ENCODE measurements at regions not wholly inside any gene's neighbourhood (a gene's known extent, or its start where the extent isn't known, plus 50 kb on each side); places are given as distances from the start of the nearest gene placed in this dataset.
"Not testable (repeated sequence)": the region's sequence is repeated elsewhere in the genome, so short reads cannot be mapped to it uniquely, and the experiment has no call there.

GRCh38 chr3:18625085-18625484, 199.9 kb upstream of the SATB1 start:
- DNase-seq (ENCODE audit: low read depth in 2 of 2) = no peak

GRCh38 chr3:18623220-18623619, 198.1 kb upstream of the SATB1 start:
- DNase-seq (ENCODE audit: low read depth in 2 of 2) = no peak

GRCh38 chr3:18618723-18619122, 193.6 kb upstream of the SATB1 start:
- no peak for DNase-seq (ENCODE audit: low read depth in 2 of 2)

- DNase-seq (ENCODE audit: low read depth in 2 of 2) = no peak
These were observed 186.9 kb upstream of the SATB1 start for GRCh38 chr3:18611991-18612390.

- DNase-seq (ENCODE audit: low read depth in 2 of 2) = no peak
These were observed 184.0 kb upstream of the SATB1 start for GRCh38 chr3:18609187-18609586.

- no peak for DNase-seq (ENCODE audit: low read depth in 2 of 2)
These were observed 172.8 kb upstream of the SATB1 start for GRCh38 chr3:18597919-18598318.

DNA sequence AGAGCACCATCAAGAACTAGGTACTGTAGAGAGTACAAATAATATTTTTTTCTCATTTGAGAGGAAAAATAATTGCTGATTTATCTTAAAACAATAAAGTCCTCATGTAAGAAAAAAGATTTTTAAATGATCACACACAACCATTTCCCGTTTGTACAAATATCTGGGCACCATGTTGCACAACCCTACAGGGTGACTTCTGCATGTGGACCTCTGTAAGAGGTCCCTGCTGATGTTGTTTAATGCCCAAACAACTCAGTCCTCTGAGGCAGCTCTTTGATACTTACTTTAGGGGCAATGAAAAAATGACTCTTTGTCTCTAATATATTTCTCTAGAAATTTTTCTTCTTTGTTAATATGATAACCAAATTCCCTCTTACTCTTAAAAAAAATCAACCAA, 168.1 kb upstream of the SATB1 start:
- DNase-seq (ENCODE audit: low read depth in 2 of 2) = no peak

DNA sequence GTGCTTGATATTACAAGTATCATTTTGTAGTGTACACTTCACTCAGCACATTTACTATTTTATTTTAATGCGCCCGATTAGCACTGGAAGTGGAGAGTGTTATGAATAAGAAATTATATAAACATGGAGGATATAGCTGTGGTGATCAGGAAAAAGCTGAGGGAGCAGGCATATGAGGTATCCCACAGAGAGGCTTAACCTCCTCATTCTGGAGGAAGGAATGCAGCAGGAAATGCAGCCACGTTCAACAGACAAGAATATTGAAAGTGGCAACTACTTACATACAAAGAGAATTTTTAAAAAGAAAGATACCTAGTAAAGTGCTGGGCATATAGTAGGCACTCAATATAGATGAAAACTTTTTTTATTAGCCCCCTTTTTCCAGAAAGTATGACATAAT, 166.0 kb upstream of the SATB1 start:
- no peak for DNase-seq (ENCODE audit: low read depth in 2 of 2)

GRCh38 chr3:18586076-18586475, 160.9 kb upstream of the SATB1 start:
- DNase-seq (ENCODE audit: low read depth in 2 of 2) = no peak

DNA sequence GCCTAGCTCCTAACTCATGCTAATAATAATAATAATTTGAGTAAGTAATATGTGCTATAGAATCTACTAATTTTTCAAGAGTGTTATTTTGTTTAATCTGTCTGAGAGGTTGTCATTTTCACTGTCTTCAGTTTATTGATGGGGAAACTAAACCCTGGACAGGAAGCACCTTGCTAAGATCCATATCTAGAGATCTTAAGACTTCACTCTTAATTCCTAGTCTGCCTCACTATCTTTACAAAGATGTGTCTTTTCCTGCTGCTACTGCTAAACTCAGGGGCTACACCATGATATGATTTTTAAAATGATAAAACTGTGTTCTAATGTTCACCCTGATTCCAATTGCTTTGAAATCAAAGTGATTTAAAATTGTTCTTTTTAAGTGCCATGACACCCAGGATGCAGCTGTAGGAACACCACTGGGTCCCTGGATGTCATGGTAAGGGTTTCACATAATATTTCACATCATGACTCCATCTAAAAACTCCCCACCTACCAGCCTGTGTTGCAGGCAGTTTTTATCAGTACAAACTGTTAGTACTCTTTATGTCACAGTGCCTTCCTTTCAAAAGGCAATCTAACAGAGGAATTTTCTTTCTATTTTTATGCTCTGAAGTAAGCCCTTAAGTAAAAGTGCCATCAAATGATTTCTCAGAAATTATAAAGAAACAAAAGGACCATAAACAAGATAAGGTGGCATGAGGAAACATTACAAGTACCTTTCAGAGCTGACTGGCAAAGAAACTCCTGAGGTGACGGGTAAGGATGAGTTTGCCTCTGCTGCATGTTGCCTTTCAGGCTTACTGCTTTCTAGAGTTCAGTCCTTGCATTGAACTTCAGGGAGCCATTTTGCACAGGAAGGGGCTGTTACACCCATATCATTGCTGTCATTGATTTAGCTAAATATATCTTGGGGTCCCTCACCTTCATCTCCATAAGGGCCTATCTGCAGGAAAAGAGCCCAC, 160.1 kb upstream of the SATB1 start:
- no peak for DNase-seq (ENCODE audit: low read depth in 2 of 2)

DNA sequence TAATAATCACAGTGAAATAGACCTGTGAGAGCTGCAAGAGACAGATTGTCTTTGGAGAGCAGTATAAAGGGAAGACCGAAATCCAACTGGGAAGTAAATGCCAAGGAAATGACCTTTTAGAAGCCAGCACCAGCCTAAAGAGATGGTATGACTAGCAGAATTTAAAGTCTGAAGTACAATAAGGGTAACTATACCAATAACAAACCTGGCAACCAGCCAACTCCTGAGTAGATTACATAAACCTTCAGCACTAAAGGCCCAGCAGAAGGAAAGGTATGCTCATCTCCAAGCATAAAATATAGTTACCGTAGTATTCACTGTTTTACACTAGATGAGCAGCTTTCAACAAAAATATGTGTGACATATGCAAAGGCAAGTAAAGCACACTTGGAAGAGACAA, 155.1 kb upstream of the SATB1 start:
- no peak for DNase-seq (ENCODE audit: low read depth in 2 of 2)

DNA sequence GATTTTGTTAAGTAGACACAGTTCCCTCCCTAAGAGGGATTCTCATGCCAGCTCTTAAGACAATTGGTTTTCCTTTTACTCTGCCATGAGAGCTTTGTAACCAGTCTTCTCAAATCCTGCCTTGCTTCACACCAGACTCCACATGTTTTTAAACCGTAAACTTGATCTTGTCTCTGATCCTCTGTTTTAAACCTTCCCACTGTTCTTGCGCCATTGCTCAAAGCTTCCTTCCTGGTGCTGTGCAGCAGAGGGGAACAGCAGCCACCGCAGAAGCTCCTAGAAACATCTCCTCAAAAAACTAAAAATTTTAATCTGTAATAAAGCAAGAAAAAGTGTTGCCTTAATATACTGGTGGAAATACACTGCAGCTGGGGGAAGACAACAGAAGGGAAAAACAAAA, 154.5 kb upstream of the SATB1 start:
- DNase-seq (ENCODE audit: low read depth in 2 of 2) = no peak

DNA sequence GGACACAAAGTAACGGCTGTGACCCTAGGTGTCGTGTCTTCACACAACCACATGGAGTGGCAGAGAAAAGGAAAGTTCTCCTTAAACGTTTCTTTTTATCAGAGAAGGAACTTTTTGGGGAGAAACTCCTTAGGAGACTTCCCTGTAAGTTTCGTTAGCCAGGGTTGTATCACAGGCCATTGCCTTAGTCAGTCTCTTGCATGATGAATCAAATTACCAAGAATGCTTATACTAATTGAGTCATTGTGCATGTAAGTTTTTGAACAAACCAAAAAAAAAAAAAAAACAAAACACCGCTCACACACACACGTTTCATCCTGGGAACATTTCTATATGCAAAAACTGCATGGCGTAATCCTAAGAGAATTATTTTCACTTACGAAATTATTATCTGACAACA, 150.4 kb upstream of the SATB1 start:
- no peak for DNase-seq (ENCODE audit: low read depth in 2 of 2)

- DNase-seq (ENCODE audit: low read depth in 2 of 2) = no peak
These were observed 147.7 kb upstream of the SATB1 start for GRCh38 chr3:18572809-18573208.

GRCh38 chr3:18567293-18567692, 142.2 kb upstream of the SATB1 start:
- DNase-seq (ENCODE audit: low read depth in 2 of 2) = no peak

DNA sequence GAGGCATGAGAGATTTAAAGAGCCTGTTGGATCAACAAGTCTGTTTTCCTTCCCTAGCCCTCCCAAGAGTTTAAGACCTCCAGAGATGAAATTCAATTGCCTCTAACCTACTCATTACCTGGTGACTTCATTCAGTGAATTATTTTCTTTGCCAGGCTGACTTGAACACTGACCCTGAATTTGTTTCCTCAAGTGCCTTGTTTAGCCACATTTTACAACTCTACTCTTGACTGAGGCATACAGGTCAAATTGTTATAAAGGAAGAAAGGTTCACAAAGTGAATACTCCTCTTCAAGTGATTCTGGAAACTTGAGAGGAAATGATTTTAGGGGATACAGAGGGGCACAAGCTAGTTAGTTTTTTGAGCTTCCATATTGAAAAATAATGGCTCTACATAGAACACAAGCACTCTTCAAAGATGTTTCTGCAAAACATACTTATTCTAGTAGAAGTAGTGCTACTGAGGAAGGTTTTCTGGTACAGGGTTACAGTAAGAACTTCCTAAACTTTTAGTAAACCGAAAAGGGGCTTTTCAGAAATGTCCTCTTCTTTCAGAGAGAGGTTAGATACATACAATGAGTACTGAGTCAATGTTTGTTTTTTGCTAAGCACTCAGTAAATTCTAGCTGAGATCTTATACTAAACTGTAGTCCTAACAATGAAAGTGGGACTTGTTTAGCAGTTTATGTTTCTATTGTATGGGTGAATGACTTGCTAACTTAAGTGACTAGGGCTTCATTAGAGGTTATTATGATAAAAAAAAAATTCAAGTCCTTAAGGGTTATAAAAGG, 137.4 kb upstream of the SATB1 start:
- no peak for DNase-seq (ENCODE audit: low read depth in 2 of 2)

DNA sequence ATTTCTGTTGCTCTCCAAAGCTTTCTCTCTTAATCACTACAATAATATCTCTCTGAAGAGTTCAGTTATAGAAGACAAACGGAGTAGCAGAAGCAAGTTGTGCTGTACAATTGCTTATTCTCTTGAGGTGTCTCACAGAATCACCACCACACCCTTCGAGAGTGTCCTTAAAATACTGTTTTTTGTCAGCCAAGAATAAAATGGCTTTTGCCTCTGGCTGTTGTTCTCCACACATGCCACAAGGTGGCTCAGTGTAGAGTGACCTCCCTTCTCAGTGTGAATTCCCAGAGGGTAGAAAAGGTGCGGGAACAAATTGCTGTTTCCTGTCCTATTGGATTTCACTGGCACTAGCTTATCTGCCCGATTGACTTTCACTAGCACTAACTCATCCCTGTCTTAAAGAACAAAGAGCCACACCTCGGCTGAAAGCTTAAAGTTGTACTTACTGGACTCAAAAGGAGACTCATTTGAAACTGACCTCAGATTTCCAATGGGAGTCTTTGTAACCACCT, 134.2 kb upstream of the SATB1 start:
- no peak for DNase-seq (ENCODE audit: low read depth in 2 of 2)

DNA sequence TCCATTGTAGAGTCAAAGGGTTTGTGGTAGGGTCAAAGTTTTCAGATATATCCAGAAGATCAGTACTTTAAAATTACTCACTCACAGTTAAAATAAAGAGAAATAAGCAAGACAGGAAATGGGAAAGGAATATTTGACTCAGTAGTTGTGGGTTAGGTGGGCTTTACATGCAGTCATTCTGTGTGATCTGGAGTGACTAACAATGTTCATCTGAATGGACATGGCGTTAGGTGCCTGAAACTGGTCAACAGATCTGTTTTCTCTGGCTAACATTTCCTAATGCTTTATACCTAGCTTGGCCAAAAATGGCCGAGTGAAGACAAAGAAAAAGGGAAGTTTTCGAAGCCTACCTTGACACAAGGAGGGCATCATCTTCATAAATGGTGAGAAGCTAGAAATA, 133.4 kb upstream of the SATB1 start:
- no peak for DNase-seq (ENCODE audit: low read depth in 2 of 2)

- DNase-seq (ENCODE audit: low read depth in 2 of 2) = no peak
These were observed 132.1 kb upstream of the SATB1 start for GRCh38 chr3:18557216-18557615.

DNA sequence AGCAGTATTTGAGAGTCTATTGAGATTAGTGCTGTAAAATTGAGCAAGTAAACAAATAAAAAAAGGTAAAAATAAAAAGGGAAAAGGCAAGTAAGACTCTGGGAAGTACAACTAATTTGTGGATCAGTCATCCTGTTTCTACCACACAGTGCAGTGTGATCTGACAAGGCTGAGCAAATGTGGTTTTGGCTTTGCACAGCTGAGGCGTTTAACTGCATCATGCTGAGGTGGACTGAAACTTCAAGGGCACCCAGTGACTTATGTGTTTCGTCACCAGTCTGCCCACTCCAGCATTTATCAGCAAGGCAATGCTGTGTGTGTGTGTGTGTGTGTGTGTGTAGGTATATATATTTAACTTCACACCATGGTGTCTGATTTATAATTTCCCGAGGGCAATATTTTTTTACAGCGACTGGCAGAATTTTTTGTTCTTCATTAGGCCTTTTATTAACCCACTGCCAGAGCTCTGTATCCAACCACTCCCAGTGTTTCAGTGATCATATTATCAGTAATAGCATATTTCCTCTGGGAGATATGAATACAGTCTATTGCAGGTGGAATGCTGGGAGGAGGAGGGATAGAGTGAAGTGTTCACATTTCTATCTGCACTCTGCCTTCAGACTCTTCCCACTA, 131.5 kb upstream of the SATB1 start:
- DNase-seq (ENCODE audit: low read depth in 2 of 2) = peak; percentile 53 to 71

GRCh38 chr3:18556001-18556408, 130.9 kb upstream of the SATB1 start:
- DNase-seq (ENCODE audit: low read depth in 2 of 2) = peak; percentile 10 to 26

GRCh38 chr3:18552579-18553105, 127.5 kb upstream of the SATB1 start:
- not testable (repeated sequence) for DNase-seq (ENCODE audit: low read depth in 2 of 2)

All from stimulated activated CD4-positive, alpha-beta T cell treated with anti-CD3 and anti-CD28 coated beads, Interleukin-12 subunit alpha, Interleukin-12 subunit beta, amount 100 ng/mL, for 24 hours (primary cell).